T-helper 2 cell treated with Interferon-gamma antibody and Interleukin-4, amounts not matched to agents 100 ng/mL and 5 ng/mL, for 36 hours (primary cell): ENCODE measurements at regions not wholly inside any gene's neighbourhood (a gene's known extent, or its start where the extent isn't known, plus 50 kb on each side); places are given as distances from the start of the nearest gene placed in this dataset.
"Not testable (repeated sequence)": the region's sequence is repeated elsewhere in the genome, so short reads cannot be mapped to it uniquely, and the experiment has no call there.

Experiments used
- intact Hi-C: fragments of 100-400 bp; cut with micrococcal nuclease; formaldehyde crosslinking; loops from one replicate; pipeline ENCODE4 v1.15.1; 2023

- intact Hi-C loops, result no loop called here
Measured at GRCh38 chr3:101995371-101996046, 146.2 kb downstream of the NFKBIZ start.

GRCh38 chr3:101996832-101997231 lies 147.5 kb downstream of the NFKBIZ start:
- intact Hi-C loops, result no loop called here

- intact Hi-C loops, result no loop called here
Measured at GRCh38 chr3:101998256-101998926, 149.1 kb downstream of the NFKBIZ start.

- intact Hi-C loops, result no loop called here
Measured at GRCh38 chr3:101999177-101999779, 150.0 kb downstream of the NFKBIZ start.

GRCh38 chr3:102000620-102001209 lies 151.4 kb downstream of the NFKBIZ start:
- intact Hi-C loops, result no loop called here

- intact Hi-C loops, result no loop called here
Measured at GRCh38 chr3:102002056-102002455, 152.7 kb downstream of the NFKBIZ start.

- intact Hi-C loops, result no loop called here
Measured at GRCh38 chr3:102004561-102004960, 155.2 kb downstream of the NFKBIZ start.

- intact Hi-C loops, result no loop called here
Measured at GRCh38 chr3:102005551-102005950, 156.2 kb downstream of the NFKBIZ start.

GRCh38 chr3:102006812-102007485 lies 157.6 kb downstream of the NFKBIZ start:
- intact Hi-C loops, result no loop called here

- intact Hi-C loops, result not testable (repeated sequence)
Measured at GRCh38 chr3:102008436-102008835, 159.1 kb downstream of the NFKBIZ start.

- intact Hi-C loops, result no loop called here
Measured at GRCh38 chr3:102016417-102016816, 167.1 kb downstream of the NFKBIZ start.

GRCh38 chr3:102017784-102018183 lies 168.5 kb downstream of the NFKBIZ start:
- intact Hi-C loops, result no loop called here

GRCh38 chr3:102018551-102018950 lies 169.2 kb downstream of the NFKBIZ start:
- intact Hi-C loops, result no loop called here

GRCh38 chr3:102020735-102021134 lies 171.4 kb downstream of the NFKBIZ start:
- intact Hi-C loops, result no loop called here

- intact Hi-C loops, result no loop called here
Measured at GRCh38 chr3:102024270-102024904, 175.1 kb downstream of the NFKBIZ start.

- intact Hi-C loops, result no loop called here
Measured at GRCh38 chr3:102025606-102026270, 176.4 kb downstream of the NFKBIZ start.

GRCh38 chr3:102026656-102027055 lies 177.3 kb downstream of the NFKBIZ start:
- intact Hi-C loops, result no loop called here

GRCh38 chr3:102030661-102031060 lies 181.3 kb downstream of the NFKBIZ start:
- intact Hi-C loops, result no loop called here

GRCh38 chr3:102031834-102032233 lies 182.5 kb downstream of the NFKBIZ start:
- intact Hi-C loops, result no loop called here

- intact Hi-C loops, result no loop called here
Measured at GRCh38 chr3:102032491-102033383, 183.4 kb downstream of the NFKBIZ start.
